GM12878 (cell line): ENCODE measurements at regions not wholly inside any gene's neighbourhood (a gene's known extent, or its start where the extent isn't known, plus 50 kb on each side); places are given as distances from the start of the nearest gene placed in this dataset.

Experiments used
- ATAC-seq: fragments of 200-7000 bp; cut with Tn5 transposase; 3 replicates; pipeline ENCODE4 v1.9.1; 2020; ENCODE audit warnings: mild to moderate bottlenecking, moderate library complexity
- BruUV-seq: library from RNA; stranded (reverse); fragments of 400-500 nt; replicated peaks from 2 replicates; lab custom pipeline; 2021; lab: Mats Ljungman, UMichigan
- CTCF ChIA-PET: fragments of 300-600 bp; sonication (Branson Sonifier 250); formaldehyde crosslinking; extraction: SDS; loops from one replicate; lab custom pipeline; 2021; ENCODE audit warnings: inconsistent platforms; lab: Yijun Ruan, JAX
- POLR2A ChIA-PET: fragments of 350-600 bp; formaldehyde crosslinking; extraction: SDS; loops from one replicate; lab custom pipeline; 2021; ENCODE audit warnings: inconsistent platforms; lab: Charles Lee
- RAD21 ChIA-PET: fragments of 300-600 bp; sonication (Branson Sonifier 250); formaldehyde crosslinking; loops from one replicate; lab custom pipeline; 2023; ENCODE audit warnings: antibody characterized with exemption; ENCODE audit not compliant: unreplicated experiment; lab: Charles Lee
- SMC1A ChIA-PET: fragments of 300-600 bp; sonication (Branson Sonifier 250); formaldehyde crosslinking; loops from one replicate; lab custom pipeline; 2023; ENCODE audit not compliant: unreplicated experiment, uncharacterized antibody; lab: Charles Lee
- DNase-seq: peaks from one replicate; pipeline ENCODE4 v3.0.0-alpha.2; 2011; ENCODE audit warnings: low read depth, low spot score
- FAIRE-seq: peaks from 3 replicates; lab custom pipeline; 2011; peaks lifted over from hg19 to GRCh38; lab: Jason Lieb, UNC
- H2AFZ ChIP-seq: 2 replicates; pipeline ENCODE4 v1.6.0; 2011; ENCODE audit warnings: low read depth, low read length, control low read depth; ENCODE audit not compliant: control insufficient read depth
- H3K27ac ChIP-seq: 2 replicates; pipeline ENCODE4 v1.5.1; 2011; ENCODE audit warnings: control low read depth; ENCODE audit not compliant: control insufficient read depth, insufficient read depth
- H3K27me3 ChIP-seq, 2 experiments: replicated peaks in 1 of 2; 2 replicates each; pipeline versions ENCODE4 v1.6.0 to v1.6.1; 2011; ENCODE audit warnings: low read length in 1 of 2; ENCODE audit not compliant: control insufficient read depth in 2 of 2, insufficient read depth in 2 of 2
- H3K36me3 ChIP-seq, 2 experiments: 2 replicates each; pipeline ENCODE4 v1.5.1; 2011; ENCODE audit warnings: low read length in 1 of 2; ENCODE audit not compliant: control insufficient read depth in 2 of 2, insufficient read depth in 2 of 2
- H3K4me1 ChIP-seq: 2 replicates; pipeline ENCODE4 v1.6.1; 2011; ENCODE audit warnings: mild to moderate bottlenecking, low read length, moderate library complexity, mixed read lengths; ENCODE audit not compliant: control insufficient read depth, insufficient read depth
- H3K4me2 ChIP-seq: 2 replicates; pipeline ENCODE4 v1.6.0; 2011; ENCODE audit warnings: control low read depth; ENCODE audit not compliant: control insufficient read depth, insufficient read depth
- H3K4me3 ChIP-seq: fragments of 200-600 bp; sonication (generic); 2 replicates; pipeline ENCODE4 v1.5.1; 2016
- H3K79me2 ChIP-seq: 2 replicates; pipeline ENCODE4 v1.6.0; 2011; ENCODE audit warnings: low read length; ENCODE audit not compliant: control insufficient read depth, insufficient read depth
- H3K9ac ChIP-seq: 2 replicates; pipeline ENCODE4 v1.8.0; 2011; ENCODE audit warnings: low read length, control low read depth, mixed read lengths; ENCODE audit not compliant: control insufficient read depth, insufficient read depth
- H3K9me3 ChIP-seq: replicated peaks from 3 replicates; pipeline ENCODE4 v1.5.1; 2011; ENCODE audit warnings: mild to moderate bottlenecking, low read length; ENCODE audit not compliant: control insufficient read depth, insufficient read depth
- H4K20me1 ChIP-seq: 2 replicates; pipeline ENCODE4 v1.6.0; 2011; ENCODE audit not compliant: control insufficient read depth, insufficient read depth
- KLF5 ChIP-seq: fragments of 450-650 bp; IDR thresholded peaks from 2 replicates; pipeline ENCODE4 v1.6.1; 2014; ENCODE audit warnings: mild to moderate bottlenecking; ENCODE audit not compliant: partially characterized antibody
- SIN3A ChIP-seq: IDR thresholded peaks from 2 replicates; pipeline ENCODE4 v1.6.1; 2012; ENCODE audit warnings: low read depth, low read length, improper control_type of control experiment
- ZNF217 ChIP-seq: fragments of 450-650 bp; IDR thresholded peaks from 2 replicates; pipeline ENCODE4 v1.6.1; 2017; ENCODE audit warnings: antibody characterized with exemption, mild to moderate bottlenecking
- ZNF622 ChIP-seq: fragments of 450-650 bp; IDR thresholded peaks from 2 replicates; pipeline ENCODE4 v1.6.1; 2017; ENCODE audit warnings: mild to moderate bottlenecking, inconsistent platforms
- WGBS: methylation state at CpG from one replicate; pipeline ENCODE4 v1.1.6; 2016; ENCODE audit warnings: low lambda C conversion rate; ENCODE audit not compliant: insufficient replicate concordance, insufficient coverage; ENCODE audit errors: missing lambda C conversion rate; 5-methylcytosine and 5-hydroxymethylcytosine counted together
- in situ Hi-C: fragments of 300-500 bp; cut with MboI; formaldehyde crosslinking; loops from 9 replicates; pipeline ENCODE4 v1.14.3; 2018; ENCODE audit warnings: mixed read lengths
- intact Hi-C: fragments of 100-400 bp; cut with micrococcal nuclease; formaldehyde crosslinking; loops from one replicate; pipeline ENCODE4 v1.14.2; 2022; ENCODE audit not compliant: unreplicated experiment
- TF ChIP-seq, protein P1 (sequence below): IDR thresholded peaks from 2 replicates; pipeline ENCODE4 v1.6.1; 2012; ENCODE audit warnings: low read depth, low read length, improper control_type of control experiment

DNA sequence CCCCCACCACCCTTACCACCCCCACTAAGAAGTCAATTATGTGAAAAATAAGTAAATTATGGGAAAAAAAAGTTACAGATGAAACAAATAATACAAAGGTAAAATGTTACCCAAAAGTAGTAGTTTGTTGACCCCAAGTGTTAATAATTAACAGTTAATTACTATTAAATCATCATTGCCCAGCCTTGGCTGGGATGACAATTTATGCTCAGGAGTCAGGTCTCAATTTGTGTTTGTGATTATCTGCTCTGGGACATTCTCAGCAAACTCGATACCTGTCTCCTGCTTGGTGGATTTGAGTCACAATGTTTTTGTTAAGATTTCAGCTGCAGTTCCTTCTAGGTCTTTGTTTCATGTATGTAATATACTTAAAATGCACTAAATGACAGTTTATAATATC is 172.3 kb upstream of the IRX3 start (continued):
- TF ChIP-seq, protein P1, sequence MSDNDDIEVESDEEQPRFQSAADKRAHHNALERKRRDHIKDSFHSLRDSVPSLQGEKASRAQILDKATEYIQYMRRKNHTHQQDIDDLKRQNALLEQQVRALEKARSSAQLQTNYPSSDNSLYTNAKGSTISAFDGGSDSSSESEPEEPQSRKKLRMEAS, result no peak
- no peak for TF ChIP-seq SIN3A

DNA sequence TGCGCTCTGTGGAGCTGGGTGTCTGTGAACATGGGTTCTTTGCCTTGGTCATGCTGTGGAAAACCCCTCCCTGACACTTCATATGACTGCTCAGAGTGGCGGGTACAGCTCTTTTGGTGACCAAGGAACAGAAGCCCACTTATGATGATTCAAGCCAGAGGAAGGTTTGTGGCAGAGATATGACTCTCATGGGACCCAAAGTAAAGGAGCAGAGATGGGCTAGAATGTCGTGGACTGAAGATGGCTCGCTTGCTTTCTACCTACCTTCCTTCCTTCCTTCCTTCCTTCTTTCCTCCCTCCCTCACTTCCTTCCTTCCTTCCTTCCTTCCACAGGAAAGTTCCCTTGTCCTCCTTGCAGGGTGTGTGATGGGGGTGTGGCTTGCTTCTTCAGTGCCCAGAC is 169.7 kb upstream of the IRX3 start:
- no peaks in the 10 kb centered on the region for H3K36me3 ChIP-seq
- TF ChIP-seq ZNF217, result no peak
- FAIRE-seq (no peak), DNase-seq (no peak), ATAC-seq (no peak)
- no peak overlapping the region for H3K4me2 ChIP-seq
- POLR2A ChIA-PET, result no interaction called here
- H2AFZ ChIP-seq, result no peak overlapping the region
- H3K9ac ChIP-seq, result no peak overlapping the region
- no TSS peak for BruUV-seq
- in situ Hi-C loops, result no loop called here
- no peaks in the 10 kb centered on the region for H3K9me3 ChIP-seq
- no peaks in the 10 kb centered on the region for H3K79me2 ChIP-seq
- no peaks in the 10 kb centered on the region for H3K4me1 ChIP-seq
- RAD21 ChIA-PET, result no interaction called here
- WGBS, result 4% methylated on average over 4 of the region's 4 CpGs
- no peak overlapping the region for H3K4me3 ChIP-seq
- H3K27ac ChIP-seq, result no peak overlapping the region
- intact Hi-C loops, result no loop called here
- SMC1A ChIA-PET, result no interaction called here
- CTCF ChIA-PET, result no interaction called here
- no peaks in the 10 kb centered on the region for H3K27me3 ChIP-seq
- H4K20me1 ChIP-seq, result no peaks in the 10 kb centered on the region

DNA sequence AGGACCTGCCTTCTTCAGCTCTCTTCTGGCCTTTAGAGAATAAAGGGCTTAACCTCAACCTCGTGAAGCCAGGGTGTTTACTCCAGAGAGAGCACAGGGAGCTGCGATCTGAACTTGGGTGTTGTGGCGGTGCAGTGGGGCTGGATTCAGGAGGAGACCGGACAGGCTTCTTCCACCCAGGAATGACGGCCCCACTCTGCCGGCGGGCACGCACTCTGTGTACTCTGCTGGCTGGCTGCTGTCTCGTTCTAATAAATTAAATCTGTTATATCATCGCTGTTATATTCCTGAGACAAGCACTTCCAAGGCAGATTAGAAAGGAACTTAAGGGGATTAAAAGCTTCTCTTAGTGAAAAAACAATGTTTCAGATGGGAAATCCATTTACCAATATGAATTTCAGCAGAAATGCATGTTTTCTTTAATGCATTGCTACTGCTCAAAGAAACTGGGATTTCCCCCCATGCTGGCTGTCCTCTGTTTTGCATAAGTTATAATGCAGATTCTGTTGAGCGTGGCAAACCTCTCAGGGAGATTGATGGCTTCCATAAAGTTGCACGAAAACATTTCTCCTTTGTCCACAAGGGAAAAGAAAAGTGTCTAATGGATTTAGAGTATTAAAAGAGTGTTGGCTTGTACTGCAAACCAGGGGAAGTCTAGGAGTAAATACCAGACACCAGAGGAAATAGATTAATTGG is 168.6 kb upstream of the IRX3 start:
- no peaks in the 10 kb centered on the region for H3K4me1 ChIP-seq
- RAD21 ChIA-PET, result no interaction called here
- no peaks in the 10 kb centered on the region for H3K27me3 ChIP-seq
- no peaks in the 10 kb centered on the region for H4K20me1 ChIP-seq
- no peak overlapping the region for H2AFZ ChIP-seq
- DNase-seq (no peak), ATAC-seq (no peak), FAIRE-seq (no peak)
- H3K4me2 ChIP-seq, result no peak overlapping the region
- SMC1A ChIA-PET, result no interaction called here
- no peak overlapping the region for H3K27ac ChIP-seq
- POLR2A ChIA-PET, result no interaction called here
- in situ Hi-C loops (no loop called here), intact Hi-C loops (no loop called here)
- H3K36me3 ChIP-seq, result no peaks in the 10 kb centered on the region
- TF ChIP-seq KLF5 (no peak), ZNF622 (no peak)
- BruUV-seq, result no TSS peak
- CTCF ChIA-PET, result no interaction called here
- WGBS, result 46% methylated on average over 12 of the region's 12 CpGs
- no peaks in the 10 kb centered on the region for H3K79me2 ChIP-seq
- no peak overlapping the region for H3K9ac ChIP-seq
- no peak overlapping the region for H3K4me3 ChIP-seq
- H3K9me3 ChIP-seq, result no peaks in the 10 kb centered on the region
